GM19324 (cell line): ENCODE measurements at regions not wholly inside any gene's neighbourhood (a gene's known extent, or its start where the extent isn't known, plus 50 kb on each side); places are given as distances from the start of the nearest gene placed in this dataset.
"Not testable (repeated sequence)": the region's sequence is repeated elsewhere in the genome, so short reads cannot be mapped to it uniquely, and the experiment has no call there.

Experiments
- ATAC-seq: cut with Tn5 transposase; IDR thresholded peaks from one replicate; pipeline ENCODE4 v1.9.1; 2021; ENCODE audit warnings: mild to moderate bottlenecking, moderate library complexity; ENCODE audit not compliant: unreplicated experiment, low FRiP score

GRCh38 chr4:151558496-151559113, 149.6 kb downstream of the FHIP1A start:
- ATAC-seq, result no peak

DNA sequence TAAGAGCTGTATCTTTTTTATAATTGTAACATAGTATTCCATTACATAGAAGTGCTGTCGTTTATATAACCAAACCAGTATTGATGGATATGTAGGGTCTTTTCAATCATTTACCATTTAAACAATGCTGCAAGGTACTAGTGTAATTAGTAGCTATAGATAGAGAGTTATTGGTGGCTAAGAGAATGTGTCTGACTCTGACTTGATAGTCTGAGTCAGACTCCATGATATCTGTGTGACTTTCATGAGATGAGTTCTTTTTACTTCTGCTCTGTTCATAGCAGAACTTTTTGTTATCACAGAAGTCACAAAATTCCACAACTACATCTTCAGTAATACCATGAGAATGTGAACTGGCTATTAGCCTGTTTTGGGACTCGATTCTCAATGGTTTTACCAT, 150.6 kb downstream of the FHIP1A start:
- no peak for ATAC-seq

DNA sequence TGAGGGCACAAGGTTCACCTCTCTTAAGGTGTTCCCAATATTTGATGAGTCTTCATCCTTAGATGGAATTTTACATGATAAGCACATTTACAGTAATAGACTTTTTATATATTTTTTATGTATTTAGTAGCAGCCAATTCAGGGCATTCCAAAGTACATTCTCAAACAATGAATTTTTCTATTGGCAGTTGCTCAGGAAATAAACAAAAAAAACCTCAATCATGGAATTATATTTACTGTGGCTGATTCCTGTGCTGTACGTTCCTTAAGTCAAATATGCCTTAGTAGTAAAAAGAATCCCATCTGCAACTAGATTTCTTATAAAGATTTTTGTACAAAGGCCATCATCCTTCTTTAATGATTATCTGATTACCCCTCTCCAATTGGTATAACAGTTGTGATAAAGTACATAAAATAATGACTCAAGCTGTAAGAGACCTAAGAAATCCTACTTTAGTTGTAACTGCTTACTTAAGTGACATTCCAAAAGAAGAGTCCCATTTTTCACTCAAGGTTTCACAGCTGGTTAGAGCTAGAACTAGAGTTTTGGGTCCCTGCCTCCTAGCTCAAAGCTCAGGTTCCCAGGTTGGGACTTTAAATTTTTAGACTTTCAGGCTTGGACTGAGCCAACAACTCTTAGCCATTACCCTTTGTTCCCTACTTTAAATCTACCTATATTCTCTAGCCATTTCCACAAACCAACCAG, 152.7 kb downstream of the FHIP1A start:
- ATAC-seq, result no peak

- ATAC-seq, result no peak
Observed at GRCh38 chr4:151563194-151563593, 154.2 kb downstream of the FHIP1A start.

- no peak for ATAC-seq
Observed at GRCh38 chr4:151564321-151564720, 155.3 kb downstream of the FHIP1A start.

DNA sequence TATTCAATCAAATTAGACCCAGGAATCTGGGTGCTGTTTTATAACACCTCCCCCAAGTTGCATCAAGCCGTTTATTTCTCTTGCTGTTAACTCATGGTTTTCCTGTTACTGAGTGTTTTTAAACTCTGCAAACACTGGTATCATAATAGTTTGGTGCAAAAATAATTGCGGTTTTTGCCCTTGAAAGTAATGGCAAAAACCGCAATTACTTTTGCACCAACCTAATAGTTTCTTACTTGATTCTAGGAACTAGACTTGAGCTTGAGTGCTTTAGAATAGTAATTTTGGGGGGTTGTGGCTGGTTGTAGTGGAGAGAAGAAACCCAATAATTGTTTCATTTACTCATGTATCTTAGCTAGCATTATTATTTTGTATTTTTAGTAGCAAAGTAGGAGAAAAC, 156.6 kb downstream of the FHIP1A start:
- ATAC-seq, result no peak

DNA sequence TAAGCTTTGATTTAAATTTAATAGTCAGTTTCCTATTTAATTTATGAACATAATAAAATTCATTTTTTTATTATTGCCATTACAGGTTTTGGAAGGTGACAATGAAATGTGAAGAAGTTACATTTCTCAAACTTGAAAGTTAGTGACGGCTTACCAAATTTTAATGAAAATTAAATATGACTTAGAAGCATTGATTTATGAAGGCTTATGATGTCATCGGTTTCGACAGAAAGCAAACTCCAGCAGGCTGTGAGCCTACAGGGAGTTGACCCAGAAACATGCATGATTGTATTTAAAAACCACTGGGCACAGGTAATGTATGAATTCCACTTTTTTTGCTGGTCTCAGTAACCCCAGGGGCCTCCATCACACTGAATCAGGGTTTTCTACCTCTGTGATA, 157.1 kb downstream of the FHIP1A start:
- ATAC-seq, result no peak

GRCh38 chr4:151567056-151567455, 158.1 kb downstream of the FHIP1A start:
- ATAC-seq, result peak; percentile 92

GRCh38 chr4:151568966-151569365, 160.0 kb downstream of the FHIP1A start:
- no peak for ATAC-seq

DNA sequence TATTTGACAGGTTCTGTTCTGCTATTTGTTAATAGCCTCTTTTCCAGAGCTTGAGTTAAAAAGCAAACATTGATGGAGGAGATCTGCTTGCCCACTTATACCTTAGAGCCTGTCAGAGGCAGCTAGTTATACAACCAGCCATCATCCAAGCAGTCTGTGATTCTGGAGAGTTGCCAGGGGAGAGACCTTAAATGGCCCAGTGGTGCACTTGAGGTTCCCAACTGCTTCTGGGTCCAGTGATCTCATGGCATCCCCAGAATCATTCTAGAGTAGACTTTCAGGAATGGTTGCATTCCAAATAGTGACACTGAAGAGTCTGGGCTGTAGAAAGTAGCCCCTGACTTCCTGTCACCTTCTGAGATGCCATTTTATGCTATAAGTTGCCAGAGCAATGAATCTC, 160.7 kb downstream of the FHIP1A start:
- ATAC-seq, result no peak

GRCh38 chr4:151573474-151573873, 164.5 kb downstream of the FHIP1A start:
- no peak for ATAC-seq

DNA sequence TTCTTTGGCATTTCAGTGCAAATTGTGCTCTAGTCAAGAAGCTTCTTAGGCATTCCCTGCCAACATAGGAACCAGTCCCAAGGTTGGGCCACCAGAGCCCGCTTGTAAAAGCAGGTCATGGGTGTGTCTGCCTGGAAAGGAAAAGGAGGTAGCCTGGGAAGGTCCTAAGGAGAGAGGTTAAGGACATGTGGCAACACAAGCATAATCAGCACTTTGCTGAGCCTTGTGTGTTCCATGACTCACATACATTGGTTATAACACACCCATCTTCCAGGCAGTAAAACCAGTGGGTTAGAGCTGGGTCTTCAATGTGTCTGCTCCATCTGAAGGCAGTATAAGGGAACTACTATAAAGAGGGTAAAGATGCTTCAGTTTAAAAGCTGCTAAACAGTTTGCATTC, 165.0 kb downstream of the FHIP1A start:
- ATAC-seq, result no peak

- no peak for ATAC-seq
Observed at GRCh38 chr4:151574968-151575367, 166.0 kb downstream of the FHIP1A start.

- ATAC-seq, result no peak
Observed at GRCh38 chr4:151575646-151576045, 166.7 kb downstream of the FHIP1A start.

DNA sequence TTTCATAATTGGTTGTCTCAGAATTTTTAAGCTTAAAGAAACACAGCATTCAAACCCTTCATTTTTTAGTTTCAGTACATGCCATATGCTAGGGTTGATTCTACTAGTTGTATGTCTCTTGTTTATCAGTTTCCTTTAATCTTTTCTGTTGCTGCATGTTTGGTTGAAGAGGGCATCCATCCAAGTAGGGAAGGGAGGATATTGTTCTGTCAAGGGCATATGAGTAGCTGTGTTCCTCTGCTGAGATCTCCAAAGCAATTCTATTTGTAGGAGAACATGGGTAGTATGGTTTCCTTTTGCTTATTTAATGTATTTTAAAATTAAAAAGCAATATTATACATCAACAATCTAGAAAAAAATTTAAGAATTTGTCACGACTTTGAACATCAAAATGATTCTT, 167.7 kb downstream of the FHIP1A start:
- ATAC-seq, result no peak

GRCh38 chr4:151581570-151581969, 172.6 kb downstream of the FHIP1A start:
- no peak for ATAC-seq

GRCh38 chr4:151582098-151582497, 173.1 kb downstream of the FHIP1A start:
- no peak for ATAC-seq

DNA sequence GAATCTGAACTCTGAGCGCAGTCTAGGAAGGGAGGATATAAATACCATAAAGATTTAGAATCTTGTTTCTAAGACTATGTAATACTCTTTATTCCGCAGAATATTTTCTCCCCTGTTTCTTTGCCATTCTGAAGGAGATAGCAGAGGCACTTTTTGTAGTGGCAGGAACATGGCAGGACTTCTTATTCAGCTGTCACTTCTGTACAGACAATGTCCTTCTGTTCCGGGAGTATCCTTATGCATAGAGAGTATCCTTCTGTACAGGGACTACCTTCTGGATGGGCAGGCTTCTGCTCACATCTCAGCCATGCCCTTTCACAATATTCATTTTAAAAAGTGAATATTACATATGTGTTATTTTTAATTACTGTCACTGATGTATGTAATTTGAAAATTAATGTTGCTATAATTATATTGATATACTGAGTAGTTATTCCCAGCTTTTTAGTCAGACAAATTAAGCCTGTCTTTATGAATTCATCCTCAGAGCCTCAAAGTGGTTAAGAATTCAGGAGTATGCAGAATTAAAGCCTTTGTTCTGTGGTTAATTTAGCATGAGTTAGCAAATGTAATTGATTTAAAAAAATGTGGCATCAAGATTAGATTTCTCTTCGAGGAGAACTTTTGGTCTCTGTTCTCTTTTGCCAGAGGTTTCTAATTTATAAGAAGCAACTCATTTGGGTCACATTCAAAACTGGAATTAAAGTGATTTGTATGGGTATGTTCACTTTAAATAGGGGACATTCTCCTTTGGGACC, 174.4 kb downstream of the FHIP1A start:
- ATAC-seq, result no peak

DNA sequence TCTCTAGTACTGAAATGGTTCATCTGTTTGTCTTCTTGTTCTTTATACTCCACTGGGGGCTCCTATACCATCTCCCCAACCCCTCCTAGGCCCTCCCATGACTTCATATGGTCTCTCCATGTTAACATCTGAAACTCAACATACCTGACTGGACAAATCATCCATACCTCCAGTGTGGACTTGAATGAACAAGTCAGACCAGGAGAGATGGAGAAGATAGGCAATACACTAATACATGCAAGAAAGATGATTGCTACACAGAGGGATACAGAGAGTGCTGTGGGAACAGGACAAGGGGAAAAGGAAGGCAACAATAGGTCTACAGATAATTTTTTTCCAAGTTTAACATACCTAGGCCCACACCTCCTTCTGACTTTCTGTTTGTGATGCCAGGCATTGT, 175.1 kb downstream of the FHIP1A start:
- ATAC-seq, result no peak

DNA sequence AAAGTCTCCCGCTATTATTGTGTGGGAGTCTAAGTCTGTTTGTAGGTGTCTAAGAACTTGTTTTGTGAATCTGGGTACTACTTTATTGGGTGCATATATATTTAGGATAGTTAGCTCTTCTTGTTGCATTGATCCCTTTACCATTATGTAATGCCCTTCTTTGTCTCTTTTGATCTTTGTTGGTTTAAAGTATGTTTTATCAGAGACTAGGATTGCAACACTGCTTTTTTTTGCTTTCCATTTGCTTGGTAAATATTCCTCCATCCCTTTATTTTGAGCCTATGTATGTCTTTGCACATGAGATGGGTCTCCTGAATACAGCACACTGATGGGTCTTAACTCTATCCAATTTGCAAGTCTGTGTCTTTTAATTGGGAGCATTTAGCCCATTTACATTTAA, 165.2 kb downstream of the GATB start:
- not testable (repeated sequence) for ATAC-seq

DNA sequence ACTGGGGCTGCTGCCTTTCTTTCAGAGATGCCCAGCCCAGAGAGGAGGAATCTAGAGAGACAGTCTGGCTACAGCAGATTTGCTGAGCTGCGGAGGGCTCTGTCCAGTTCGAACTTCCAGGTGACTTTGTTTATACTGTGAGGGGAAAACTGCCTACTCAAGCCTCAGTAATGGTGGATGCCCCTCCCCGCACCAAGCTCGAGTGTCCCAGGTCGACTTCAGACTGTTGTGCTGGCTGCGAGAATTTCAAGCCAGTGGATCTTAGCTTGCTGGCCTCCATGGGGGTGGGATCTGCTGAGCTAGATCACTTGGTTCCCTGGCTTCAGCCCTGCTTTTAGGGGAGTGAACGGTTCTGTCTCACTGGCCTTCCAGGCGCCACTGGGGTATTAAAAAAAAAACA, 163.1 kb downstream of the GATB start:
- not testable (repeated sequence) for ATAC-seq

GRCh38 chr4:151599863-151600262, 160.9 kb downstream of the GATB start:
- ATAC-seq, result no peak
